Thoracic aorta (tissue), 2 donors: ENCODE measurements at regions not wholly inside any gene's neighbourhood (a gene's known extent, or its start where the extent isn't known, plus 50 kb on each side); places are given as distances from the start of the nearest gene placed in this dataset.

ENCODE experiments used
- ATAC-seq: fragments of 150-250 bp; one replicate; pipeline ENCODE4 v1.8.0; 2017; ENCODE audit warnings: low read depth; ENCODE audit not compliant: insufficient number of reproducible peaks, low FRiP score
- DNase-seq: peaks from one replicate; pipeline ENCODE4 v3.0.0-alpha.2; 2020; ENCODE audit warnings: low spot score
- H3K27ac ChIP-seq, 2 donors: fragments of 200-600 bp; sonication (generic); 1 replicate in 1 of 2; 2 replicates in 1 of 2; pipeline ENCODE4 v1.5.1; 2016; ENCODE audit warnings: mild to moderate bottlenecking in 2 of 2, moderate library complexity in 2 of 2
- H3K27me3 ChIP-seq: fragments of 200-600 bp; sonication (generic); replicated peaks from 2 replicates; pipeline ENCODE4 v1.6.0; 2016; ENCODE audit warnings: mild to moderate bottlenecking; ENCODE audit not compliant: insufficient read depth
- H3K36me3 ChIP-seq: fragments of 200-600 bp; sonication (generic); one replicate; pipeline ENCODE4 v1.5.1; 2016
- H3K4me1 ChIP-seq, 2 donors: fragments of 200-600 bp; sonication (generic); 1 replicate in 1 of 2; 2 replicates in 1 of 2; pipeline versions ENCODE4 v1.5.1 to v1.6.0; 2016; ENCODE audit warnings: low read depth in 2 of 2, mild to moderate bottlenecking in 1 of 2; ENCODE audit not compliant: control insufficient read depth in 1 of 2
- H3K4me3 ChIP-seq: fragments of 200-600 bp; sonication (generic); 2 replicates; pipeline ENCODE4 v1.5.1; 2016; ENCODE audit warnings: mild to moderate bottlenecking
- H3K9me3 ChIP-seq: fragments of 200-600 bp; sonication (generic); 2 replicates; pipeline ENCODE4 v1.5.1; 2016
- TF ChIP-seq, protein P1 (sequence below): fragments of 200-600 bp; sonication (generic); IDR thresholded peaks from one replicate; pipeline ENCODE4 v1.5.1; 2019; ENCODE audit warnings: antibody characterized with exemption

DNA sequence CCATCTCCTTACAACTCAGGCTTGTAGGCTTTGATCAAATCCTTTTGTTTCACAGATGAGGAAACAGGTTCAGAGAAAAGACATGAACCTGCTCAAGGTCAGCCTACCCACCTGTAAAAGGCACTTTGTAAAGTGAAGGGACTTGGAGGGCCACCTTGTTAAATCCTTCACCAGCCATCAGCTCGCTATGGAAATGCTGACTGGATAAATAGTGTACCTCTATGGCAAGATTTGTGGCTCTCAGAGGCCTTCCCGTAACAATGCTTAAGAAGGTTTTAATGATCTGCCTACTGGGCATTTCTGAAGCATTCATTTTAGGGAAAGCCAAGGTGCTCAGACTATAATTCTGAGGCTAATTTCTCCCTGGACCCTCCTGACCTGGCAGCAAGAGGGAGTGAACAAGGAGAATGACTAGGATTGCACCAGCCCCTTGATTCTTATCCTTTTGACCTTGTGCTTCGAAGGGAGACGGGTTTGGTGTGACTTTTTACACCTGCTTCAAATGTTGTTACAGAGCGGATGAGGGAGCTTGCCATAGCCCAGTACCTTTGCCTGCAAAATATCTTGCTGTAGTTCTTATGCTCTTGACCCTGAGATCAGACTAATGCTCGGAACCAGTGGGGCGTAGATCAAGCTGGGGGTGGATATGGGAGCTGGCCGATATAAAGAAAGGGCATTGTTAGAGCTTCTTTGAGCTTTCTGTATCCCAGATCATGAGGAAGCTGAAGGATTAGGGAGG lies 90.9 kb upstream of the CXCR4 start:
- H3K36me3 ChIP-seq = no peaks in the 10 kb centered on the region
- DNase-seq (no peak), ATAC-seq (no peak)
- no peak overlapping the region for H3K4me3 ChIP-seq
- H3K27ac ChIP-seq = no peak overlapping the region
- H3K4me1 ChIP-seq = no peaks in the 10 kb centered on the region
- H3K27me3 ChIP-seq = no peaks in the 10 kb centered on the region
- TF ChIP-seq, protein P1, sequence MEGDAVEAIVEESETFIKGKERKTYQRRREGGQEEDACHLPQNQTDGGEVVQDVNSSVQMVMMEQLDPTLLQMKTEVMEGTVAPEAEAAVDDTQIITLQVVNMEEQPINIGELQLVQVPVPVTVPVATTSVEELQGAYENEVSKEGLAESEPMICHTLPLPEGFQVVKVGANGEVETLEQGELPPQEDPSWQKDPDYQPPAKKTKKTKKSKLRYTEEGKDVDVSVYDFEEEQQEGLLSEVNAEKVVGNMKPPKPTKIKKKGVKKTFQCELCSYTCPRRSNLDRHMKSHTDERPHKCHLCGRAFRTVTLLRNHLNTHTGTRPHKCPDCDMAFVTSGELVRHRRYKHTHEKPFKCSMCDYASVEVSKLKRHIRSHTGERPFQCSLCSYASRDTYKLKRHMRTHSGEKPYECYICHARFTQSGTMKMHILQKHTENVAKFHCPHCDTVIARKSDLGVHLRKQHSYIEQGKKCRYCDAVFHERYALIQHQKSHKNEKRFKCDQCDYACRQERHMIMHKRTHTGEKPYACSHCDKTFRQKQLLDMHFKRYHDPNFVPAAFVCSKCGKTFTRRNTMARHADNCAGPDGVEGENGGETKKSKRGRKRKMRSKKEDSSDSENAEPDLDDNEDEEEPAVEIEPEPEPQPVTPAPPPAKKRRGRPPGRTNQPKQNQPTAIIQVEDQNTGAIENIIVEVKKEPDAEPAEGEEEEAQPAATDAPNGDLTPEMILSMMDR = no peak
- no peaks in the 10 kb centered on the region for H3K9me3 ChIP-seq

DNA sequence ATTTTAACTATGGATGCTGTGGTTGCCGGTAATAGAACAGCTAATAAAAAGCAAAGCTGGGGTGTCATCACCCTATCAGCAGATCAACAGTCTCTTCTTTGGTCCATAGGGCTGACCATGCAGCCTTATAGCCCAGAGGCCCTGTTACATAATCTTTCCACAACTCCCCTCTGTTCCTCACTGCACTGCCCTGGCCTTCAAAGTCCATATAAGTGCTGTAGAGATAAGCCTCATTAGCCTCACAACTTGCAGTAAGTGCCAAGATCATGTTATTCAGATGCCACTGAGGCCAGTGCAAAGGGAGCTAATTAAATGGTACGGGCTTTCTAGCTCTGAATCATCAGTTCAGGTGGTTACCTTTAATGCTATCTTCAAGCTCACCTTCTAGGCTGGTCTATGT lies 89.7 kb upstream of the CXCR4 start:
- Histone ChIP-seq H3K27ac (no peak overlapping the region), H3K4me1 (no peaks in the 10 kb centered on the region), H3K9me3 (no peaks in the 10 kb centered on the region), H3K36me3 (no peaks in the 10 kb centered on the region), H3K4me3 (no peak overlapping the region), H3K27me3 (no peaks in the 10 kb centered on the region)
- TF ChIP-seq, protein P1 = no peak
- DNase-seq (no peak), ATAC-seq (no peak)

DNA sequence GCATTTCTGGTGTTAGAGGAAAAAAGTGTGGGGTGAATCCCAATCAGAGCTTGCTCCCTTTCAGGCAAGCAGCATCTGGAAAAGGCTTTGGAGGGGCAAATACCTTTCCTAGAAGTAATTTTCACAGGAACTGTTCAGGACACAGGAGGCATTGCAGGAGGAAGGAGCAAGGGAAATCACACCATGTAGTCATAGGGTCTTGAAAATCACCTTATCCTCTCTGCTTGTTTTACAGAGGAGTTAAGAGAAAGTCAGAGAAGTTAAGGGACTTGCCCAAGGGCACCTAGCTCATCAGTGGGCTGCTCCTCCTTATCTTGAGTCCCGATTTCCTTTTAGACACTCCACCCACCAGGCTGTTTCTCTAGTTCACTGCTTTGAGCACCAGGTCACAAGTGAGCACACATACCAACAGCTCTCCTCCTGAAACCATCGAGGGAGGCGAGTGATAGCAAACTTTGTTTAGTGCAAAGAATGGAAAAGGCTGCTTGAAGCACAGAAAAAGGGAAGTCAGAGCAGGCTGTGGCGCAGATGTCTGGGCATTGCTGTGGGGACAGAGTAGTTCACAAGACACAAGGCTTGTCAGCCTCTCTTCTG lies 89.2 kb upstream of the CXCR4 start:
- Histone ChIP-seq H3K36me3 (no peaks in the 10 kb centered on the region), H3K4me3 (no peak overlapping the region), H3K4me1 (no peaks in the 10 kb centered on the region), H3K27ac (no peak overlapping the region), H3K27me3 (no peaks in the 10 kb centered on the region), H3K9me3 (no peaks in the 10 kb centered on the region)
- ATAC-seq (no peak), DNase-seq (no peak)
- TF ChIP-seq, protein P1 = no peak

DNA sequence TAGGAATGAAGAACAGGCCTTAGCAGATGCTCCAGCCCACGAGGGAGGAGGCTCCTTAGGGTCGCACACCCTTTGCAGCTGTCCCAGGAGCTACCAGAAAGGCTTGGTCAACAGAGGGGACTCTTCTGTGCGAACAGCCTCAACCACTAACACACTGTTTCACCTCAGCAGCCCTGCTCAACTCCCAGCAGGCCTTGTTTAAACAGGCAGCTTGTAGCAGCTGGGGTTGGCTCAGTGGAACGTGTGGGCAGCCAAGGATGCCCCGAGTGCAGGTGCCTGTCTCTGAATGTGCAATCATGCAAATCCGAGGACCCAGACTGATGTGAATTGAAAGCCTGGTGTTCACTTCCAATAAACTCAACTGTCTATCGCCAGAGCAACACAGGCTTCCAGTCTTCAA lies 88.7 kb upstream of the CXCR4 start:
- no peak for DNase-seq
- TF ChIP-seq, protein P1 = no peak

DNA sequence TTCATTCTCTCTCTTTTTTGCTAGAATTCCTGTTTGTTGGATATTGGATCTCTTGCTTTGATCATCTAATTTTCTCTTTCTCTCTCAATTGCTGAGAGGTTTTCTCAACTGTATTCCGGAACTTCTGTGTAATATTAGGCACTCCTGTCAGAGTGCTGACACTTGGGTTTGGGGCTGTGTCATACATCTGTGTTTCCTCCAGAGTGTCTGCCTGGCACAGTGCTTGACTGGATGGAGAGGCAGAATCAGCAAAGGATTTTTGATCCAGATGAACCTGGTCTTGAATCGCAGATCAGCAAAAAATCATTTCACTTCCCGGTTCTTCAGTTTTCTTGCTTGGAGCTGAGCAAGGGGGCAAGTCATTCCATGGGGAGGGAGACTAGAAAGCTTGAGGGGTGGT lies 87.7 kb upstream of the CXCR4 start:
- Histone ChIP-seq H3K4me1 (no peaks in the 10 kb centered on the region), H3K27me3 (no peaks in the 10 kb centered on the region), H3K4me3 (no peak overlapping the region), H3K27ac (no peak overlapping the region), H3K9me3 (no peaks in the 10 kb centered on the region), H3K36me3 (no peaks in the 10 kb centered on the region)
- no peak for DNase-seq
- no peak for ATAC-seq
- TF ChIP-seq, protein P1 = no peak

More for the DNA sequence above, 88.7 kb upstream of the CXCR4 start:
- Histone ChIP-seq H3K27ac (no peak overlapping the region), H3K27me3 (no peaks in the 10 kb centered on the region), H3K36me3 (no peaks in the 10 kb centered on the region), H3K9me3 (no peaks in the 10 kb centered on the region), H3K4me3 (no peak overlapping the region), H3K4me1 (no peaks in the 10 kb centered on the region)
- no peak for ATAC-seq
